Fibroblast of skin of scalp (primary cell): ENCODE measurements at regions not wholly inside any gene's neighbourhood (a gene's known extent, or its start where the extent isn't known, plus 50 kb on each side); places are given as distances from the start of the nearest gene placed in this dataset.

Source experiments
- DNase-seq: peaks from one replicate; pipeline ENCODE4 v3.0.0-alpha.2; 2013

DNA sequence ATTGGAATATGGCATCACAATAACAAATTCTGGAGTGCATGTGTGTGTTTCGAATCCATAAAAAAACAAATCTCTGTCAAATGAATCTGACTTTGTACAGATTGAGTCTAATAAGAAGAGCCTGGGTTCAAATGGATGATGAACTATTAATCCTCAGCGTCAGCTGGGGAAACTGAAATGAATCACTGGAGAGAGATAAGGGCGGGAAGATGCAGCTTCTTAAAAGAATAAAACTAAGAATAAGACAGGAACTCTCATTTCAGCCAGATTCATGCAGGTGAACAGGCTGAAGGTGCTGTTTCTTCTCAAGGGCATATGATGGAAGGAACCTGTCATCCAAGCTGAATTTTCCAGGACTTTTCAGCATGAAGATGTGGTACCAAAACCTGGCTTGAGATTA, 202.6 kb upstream of the TRIB2 start:
- no peak for DNase-seq

DNA sequence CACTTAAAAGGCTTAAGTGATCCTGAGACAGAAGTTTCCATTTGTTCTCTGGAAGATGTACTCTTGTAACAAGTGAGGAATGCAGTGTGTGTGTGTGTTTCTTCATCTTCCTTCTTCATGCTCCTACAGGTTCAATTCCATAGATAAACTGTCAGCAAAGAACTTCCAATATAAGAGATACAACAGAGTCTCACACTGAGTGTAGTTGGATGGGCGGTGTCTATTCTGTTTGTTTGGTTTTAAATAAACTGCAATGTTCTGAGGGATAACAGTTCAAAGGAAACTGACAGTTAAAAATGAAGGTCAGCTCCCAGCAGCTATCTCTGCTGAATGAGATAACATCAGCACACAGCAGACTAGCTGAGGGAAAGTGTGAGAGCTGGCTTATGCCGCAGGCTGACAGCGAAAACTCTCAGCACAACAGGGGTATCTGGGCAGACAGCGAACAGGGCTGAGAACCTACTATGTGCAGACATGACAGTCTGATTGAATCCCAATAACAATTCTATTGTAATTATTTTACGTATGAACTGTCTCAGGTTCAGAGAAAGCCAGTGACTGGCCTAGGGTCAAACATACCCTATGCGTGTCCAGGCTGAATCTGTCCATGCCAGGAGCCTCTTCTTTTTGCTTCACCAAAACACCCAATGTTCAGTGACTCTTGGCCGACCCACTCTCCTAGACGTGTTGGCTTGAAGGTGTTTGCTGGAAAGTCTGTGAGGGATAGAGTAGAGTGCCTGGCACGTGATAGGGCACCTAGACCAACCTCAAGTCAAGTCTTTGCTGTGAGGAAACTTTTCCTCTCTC, 201.9 kb upstream of the TRIB2 start:
- DNase-seq: no peak

DNA sequence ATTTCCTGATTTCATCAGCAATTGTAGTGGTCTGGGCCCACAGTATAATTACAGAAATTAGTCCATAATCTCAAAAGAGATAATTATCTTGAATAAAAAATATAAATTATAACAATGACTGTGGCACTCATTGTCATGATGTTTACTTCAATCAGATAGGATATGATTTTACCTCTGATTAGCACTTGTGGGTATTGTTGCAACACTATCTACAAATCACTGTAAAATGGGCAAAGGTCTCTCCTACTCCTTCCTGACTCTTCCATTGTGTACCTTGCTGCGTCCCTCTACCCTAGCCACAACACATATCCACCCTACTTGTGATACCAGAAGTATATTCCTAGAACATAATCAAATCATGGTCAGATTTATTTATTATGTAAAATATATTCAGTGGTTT, 200.9 kb upstream of the TRIB2 start:
- DNase-seq: no peak

DNA sequence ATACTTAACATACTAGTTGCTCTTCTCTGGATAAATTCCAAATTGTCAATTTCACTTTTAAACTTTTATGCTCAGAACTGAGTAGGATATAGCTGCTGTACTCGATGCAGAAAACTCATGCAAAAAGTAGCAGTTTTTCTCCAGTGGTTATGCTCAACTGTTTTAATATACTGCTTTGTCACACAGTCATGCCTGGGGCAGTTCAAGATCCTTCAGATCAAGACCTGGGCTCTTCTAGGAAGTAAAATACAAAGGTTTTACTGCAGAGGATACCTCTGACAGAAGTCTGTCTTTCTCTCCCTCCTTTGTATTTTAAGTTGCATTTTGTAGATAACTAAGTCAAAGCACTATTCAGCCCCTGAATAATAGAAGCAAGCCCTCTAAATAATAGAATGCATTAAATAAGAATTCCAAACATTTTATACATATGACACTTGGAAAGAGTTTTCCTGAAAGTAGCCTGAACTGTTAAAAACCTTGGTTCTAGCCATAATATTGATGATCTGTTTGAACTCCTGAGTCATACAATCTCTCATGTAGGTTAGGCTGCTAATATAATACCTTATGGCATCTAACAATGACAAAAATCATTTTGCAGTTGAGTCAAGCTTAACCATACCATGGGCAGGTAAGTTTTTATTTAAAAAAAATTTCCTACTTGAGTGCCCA, 183.3 kb upstream of the TRIB2 start:
- DNase-seq: peak; percentile 43

DNA sequence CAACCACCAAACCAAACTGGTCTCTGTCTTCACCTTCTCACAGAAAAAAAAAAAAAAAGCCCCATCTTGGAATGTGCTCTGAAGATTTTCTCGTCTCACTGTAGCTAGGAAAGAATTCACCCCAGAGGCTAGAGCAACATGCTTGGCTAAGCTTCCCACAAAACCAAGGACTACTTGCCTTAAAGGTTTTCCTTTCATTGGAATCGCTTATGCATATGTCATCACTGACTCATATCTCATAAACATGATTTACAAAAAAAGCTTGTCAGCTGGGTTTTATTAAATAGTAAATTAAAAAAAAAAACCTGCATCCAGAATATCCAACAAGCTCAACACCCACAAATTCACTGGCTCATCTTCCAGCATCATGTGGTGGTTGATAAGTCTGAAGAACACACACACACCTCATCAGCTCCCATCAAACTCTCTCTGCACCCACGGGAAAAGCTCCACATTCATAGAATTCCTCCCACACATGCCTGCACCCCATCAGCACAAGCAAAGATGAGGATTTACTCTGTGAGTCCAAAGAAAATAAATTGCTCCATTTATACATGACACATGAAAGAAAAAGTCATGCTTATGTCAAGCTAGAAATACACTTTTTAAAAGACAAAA, 182.0 kb upstream of the TRIB2 start:
- DNase-seq: peak; percentile 99

DNA sequence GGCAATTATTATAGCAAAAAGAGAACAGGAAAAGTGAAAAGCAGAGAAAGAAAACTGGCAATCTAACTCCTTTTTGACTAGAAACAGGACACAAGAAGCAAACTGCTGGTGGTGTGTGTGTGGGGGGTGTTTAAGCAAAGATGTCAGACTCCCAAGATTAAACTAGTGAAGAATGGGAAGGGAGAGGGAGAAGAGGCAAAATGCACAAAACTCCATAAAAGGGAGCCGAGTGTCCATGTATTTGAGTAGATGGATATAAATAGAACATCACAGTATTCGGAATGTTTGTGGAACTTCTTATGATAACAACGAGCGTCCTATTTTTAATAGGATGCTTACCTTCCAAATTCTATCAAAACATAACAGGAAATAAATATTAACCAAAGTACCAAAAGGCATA, 179.8 kb upstream of the TRIB2 start:
- peak; percentile 27 for DNase-seq

DNA sequence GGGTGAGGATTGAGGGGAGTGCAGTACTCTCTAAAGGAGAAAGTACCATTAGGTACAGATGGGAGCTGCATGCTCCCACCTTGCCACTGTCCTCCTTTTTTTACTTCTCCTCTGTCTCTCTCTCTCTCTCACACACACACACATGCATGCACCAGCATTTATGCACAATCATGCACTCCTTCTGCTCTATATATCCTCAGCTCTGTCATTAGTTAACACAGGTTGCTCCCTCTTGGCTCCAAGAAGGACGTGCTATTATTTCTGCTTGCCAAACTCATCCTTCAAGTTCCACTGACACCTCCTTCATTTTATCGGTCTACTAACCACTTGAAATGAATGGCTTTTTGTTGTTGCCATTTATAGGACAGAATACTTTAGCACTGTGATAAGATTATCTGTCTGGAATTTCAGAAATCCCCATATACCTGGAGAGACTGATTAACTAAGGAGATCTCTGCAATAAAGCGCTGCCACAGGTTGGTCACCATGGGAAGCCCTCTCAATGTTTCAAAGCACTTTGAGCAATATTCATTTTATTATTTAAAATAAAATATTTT, 178.5 kb upstream of the TRIB2 start:
- no peak for DNase-seq

DNA sequence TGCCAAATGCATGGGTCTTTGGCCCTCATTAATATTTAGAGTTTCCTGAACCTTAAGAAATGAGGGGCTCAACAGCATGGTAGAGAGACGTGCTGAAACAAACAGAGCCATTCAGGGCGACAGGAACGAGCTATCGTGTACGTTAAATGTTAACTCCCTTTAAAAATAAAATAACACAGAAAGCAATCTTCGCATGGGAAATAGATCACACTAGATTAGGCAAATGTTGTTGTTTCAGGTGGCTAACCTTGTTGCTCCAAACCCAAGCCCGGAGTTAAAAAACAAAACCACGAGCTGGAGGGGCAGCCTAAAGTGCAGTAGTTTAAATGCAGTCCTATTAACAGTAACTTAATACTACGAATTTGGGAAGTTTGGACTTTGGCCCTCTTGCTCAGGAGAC, 177.4 kb upstream of the TRIB2 start:
- no peak for DNase-seq

DNA sequence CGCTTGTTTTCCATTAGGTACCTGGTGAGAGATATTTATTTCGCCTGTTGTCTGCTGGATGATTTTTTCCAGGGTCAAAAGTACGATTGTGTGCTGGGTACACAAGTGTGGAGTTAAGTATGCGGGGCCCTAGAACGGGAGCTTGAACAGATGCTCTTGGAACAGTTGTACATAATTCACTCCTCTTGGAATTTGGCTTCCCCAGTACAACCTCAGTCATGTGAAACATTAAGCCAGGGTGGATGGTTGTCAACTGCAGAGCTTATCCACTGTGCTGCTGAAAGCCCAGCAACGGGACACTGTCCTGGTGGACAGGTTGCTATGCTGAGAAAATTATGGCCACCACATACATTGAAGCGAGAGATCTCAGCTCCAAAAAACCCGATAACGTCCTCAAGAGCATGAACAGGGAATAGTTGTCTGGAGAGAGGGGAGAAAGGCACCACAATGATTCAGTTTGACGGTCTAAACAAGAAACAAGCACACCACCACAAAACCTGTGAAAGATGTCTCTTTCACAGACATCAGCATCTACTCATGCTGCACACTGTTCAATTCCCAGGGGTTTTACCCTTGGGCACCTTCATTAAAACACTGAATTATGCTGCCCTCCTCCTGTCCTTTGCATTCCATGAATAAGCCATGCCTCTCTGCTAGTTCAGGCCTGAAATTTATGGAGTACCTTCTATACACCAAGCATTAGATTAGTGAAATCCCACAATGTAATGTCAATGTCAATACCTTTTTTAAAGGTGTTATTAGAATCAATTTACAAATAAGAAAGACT, 176.8 kb upstream of the TRIB2 start:
- DNase-seq: no peak

DNA sequence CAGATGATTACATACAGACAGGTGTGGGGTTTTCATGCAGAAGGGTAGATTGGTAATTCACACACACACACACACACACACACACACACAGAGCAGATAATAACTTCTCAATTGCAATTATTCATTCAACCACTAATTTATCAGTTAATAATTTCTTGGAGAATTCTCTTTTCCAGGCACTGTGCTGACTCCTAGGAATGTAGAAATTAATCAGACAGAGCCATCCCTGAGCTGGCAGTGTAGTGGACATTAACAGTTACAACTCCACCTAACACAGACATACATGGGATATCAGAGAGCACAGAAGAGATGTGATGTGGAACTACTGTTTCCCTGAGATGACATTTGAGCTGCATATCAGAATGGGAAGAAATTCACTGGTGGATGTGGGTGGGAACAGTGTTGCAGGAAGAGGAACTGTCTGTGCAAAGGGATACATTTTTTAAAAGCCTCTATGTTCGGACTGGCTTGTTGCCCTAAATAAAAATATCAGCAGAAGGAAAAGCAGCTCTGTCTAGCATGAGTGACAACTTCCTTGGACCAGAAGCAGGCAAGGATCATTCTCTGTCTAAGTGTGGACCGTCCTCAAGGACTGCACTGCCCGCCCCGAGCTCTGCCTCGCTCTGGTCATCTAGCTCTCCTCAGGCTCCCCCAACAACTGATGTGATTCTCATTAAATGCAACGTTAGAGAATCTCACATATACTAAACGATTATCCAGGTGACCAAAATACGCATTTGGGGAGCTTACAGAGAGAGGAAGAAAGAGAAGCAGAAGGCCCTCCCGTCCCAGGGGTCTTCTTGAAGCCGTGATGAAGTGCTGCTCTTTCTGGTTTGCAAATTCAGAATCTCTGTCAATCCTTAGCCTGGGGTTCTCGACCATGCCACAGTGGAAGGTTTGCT, 173.4 kb upstream of the TRIB2 start:
- no peak for DNase-seq

DNA sequence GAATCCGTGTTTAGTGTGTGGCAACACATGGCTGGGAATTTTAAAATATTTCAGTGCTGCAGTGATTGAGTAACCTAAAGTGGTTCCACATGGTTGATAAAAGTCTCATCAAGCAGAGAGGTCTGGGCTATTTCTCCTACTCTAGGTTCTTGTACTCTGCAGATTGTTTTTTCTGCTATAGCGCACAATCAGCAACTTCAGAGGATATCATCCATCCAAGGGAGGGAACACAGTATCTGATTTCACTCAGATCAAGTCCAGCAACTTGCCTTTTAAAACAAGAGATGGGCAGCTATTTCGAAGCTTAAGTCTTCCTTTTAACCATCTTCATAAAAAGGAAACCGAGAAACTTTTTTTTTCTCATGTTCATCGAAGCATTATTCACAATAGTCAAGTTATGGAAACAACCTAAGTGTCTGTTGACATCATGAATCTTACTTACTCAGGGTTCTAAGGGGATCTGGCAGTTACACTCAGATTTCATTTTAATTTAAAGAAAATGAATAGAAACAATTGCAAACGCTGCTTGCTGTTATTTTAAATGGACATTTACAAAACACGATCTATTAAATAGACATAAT, 172.7 kb upstream of the TRIB2 start:
- peak; percentile 70 for DNase-seq

DNA sequence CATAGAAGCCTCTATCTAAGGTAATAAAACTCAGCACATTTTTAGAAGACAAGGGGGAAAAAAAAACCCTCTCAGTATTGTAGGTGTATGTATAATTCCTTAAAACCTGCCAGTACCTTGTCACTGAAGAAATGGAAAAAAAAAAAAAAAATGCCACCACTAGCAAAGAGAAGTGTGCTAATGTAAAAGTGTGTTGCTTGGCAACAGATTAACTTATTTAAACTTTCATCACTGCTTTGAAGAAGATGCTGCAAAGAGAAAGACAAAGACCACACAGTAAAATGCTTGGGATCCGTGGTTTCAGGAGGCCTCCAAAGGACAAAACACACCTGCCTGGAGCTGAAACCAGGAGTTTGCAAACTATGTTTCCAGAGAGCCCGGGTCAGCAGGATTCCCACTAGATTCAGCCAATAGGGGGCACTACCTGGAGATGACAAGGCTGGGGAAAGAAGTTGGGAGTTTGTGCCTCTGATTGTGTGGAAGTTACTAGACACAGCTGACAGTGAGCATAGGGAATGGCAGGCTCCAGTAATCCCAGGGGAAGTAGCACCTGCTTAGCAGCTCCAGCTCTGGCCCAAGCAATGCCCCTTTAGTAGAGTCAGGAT, 169.1 kb upstream of the TRIB2 start:
- no peak for DNase-seq

DNA sequence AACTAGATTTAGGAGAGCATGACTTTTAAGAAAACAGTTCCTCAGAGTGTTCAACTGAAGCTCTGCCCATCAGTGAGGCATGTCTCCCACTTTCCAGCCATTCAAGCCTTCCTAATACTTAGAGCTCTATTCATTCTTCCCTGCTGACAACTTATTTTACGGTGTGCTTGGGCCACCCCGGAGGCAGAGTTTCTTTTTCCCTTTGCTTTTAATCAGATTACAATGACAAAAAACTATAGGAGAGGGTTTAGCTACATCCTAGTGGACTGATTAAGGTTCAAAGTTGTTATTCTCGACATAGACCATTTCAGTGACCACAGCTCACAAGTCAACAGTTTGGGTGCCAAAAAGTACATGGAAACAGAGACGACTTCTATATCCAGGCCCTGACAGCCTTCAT, 167.8 kb upstream of the TRIB2 start:
- DNase-seq: no peak

DNA sequence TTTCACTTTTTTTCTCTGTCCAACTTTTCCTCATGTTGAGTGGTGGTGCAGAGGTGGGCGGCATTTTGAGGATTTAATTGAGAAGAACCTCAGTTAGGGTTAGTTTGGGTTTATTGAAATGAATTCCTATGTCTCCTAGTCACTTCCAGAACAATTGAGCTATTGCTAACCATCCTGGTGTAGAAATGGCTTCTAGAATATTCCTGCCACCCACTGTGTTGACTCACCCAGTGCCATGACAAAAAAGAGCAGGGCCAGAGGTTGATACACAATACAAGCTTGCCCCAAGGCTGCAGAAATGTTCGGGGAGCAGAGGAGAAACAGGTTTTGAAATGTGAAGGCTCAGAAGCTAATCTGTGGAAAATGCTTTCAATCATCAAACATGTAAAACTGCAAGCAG, 167.1 kb upstream of the TRIB2 start:
- peak; percentile 46 for DNase-seq

DNA sequence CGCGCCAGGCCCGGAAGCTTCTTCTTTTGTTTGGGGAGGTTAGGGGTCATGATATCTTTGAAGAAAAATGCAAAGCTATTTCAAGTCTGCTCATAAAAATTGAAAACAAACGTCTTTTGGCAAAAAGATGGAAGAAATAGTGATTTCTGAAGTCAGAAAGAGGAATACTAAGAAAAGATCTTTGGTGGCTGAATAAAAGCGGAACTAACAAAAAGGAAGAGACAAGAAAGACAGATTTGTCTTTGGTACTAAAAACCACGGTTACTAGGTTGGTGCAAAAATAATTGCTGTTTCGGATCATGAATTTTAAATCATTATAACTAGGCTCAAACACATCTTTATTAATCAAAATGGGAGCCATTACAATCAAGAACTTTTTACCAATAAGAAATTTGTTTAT, 164.6 kb upstream of the TRIB2 start:
- DNase-seq: no peak

DNA sequence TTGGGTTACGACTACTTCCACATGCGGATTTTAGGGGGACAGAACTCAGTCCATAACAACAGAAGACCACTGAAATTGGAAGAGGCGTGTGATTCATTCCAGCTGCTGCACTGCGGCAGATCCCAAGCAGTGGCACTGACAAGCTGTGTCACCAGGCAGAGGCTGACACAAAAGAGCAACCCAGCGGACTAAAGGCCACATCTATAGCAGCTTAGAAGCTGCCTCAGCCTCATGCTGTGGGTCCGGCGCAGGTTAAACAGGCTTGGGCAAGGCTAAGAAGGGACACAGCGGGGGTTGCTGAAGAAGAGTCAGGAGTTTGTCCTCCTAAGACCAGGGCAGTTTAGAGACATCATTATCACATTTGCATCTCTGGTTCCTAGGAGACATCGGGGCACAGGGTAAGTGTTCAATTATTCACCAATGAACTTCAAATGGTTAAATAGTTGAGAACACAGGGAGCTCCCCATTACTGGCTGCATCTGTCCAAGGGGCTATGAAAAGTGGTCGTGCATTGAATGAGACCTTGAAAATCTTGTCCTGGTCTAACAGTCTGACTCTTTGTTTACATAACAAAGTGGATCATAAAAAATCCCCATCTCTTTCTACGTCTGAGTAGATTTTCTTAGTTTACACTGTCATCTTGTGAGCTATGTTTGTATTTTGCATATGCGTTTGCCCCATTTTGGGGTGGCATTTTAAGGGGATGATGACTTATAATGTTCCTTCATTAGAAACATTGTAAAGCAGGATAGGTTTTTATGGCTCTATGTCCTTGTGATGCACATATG, 162.3 kb upstream of the TRIB2 start:
- no peak for DNase-seq

DNA sequence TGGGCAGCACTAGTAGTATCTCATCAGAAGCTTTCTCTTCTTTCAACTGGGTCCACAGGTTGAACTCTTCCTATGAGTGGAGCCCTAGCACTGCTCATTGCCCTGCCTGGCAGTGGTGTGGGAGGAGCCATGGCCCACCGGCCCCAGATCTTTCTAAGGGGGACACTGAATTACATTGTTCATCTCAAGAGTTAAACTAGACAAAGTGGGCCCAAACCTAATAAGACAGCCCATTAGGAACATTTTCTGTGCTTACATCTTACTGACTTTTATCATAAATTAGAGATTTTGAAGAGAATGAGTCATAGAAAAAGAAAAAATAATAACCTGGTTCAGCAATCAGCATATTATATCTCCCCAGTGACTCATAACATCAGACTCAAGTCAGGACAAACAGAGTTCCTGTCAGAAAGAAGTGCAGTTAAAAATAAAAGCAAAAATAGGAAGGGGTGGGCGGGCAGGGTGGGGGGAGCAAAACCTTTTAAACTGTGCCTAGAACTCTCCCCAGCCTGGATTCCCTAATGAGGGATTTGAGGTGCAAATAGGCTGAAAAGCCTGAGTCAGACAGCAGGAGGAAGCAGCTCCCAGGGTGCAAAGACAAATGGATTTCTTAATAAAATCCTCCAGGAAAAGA, 161.6 kb upstream of the TRIB2 start:
- DNase-seq: peak; percentile 50

DNA sequence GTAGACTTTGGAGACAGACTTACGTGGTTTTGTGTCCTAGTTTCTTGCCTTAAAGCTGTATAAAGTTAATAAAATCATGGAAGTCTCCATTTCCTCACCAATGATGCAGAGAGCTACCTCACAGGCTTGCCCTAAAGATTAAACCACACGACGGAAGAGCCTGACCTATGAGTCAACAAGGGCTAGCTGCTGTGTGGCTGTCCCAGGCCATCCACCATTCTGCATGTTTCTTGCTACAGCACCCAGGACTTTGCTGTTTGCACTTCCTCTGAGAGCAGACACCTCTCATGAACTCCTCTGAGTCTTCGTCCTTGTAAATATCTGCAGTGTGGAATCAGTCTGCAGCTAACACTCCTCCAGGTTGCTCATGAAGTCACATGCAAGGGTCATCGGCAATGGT, 160.0 kb upstream of the TRIB2 start:
- peak; percentile 32 for DNase-seq

DNA sequence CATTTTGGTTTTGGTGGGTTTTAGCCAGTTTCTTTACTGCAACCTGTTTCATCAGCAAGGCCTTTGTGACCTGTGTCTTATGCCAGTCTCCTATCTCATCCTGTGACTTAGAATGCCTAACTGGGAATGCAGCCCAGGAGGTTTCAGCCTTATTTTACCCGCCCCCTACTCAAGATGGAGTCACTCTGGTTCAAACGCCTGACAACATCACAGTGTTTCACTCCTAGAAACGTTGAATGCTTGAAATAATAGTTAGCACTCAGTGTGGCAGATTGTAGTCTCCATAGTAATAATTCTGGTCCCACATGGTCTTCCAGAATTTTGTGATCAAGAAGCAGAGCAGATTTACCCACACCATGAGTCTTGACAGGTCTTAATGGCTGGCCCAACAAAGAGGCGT, 159.0 kb upstream of the TRIB2 start:
- DNase-seq: no peak

DNA sequence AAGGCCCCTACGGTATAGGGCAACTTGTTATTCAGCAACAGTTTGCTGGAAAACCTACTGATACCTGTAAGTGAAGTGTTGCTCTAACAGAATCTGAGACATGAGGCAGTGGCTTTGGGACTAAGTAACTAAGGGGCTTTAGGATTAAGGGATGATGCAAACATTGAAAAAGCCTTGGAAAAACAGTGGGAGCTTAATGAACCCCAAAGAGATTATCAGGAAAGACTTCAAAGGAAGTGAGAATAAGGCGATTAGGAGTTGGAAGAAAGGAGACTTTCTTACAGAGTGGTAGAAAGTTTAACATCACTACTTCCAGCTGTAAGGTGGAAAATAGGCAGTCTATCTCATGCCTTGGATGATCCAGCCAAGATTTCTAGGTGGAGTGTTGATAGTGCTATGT, 158.2 kb upstream of the TRIB2 start:
- DNase-seq: no peak
